ENCODE measurements at regions not wholly inside any gene's neighbourhood (a gene's known extent, or its start where the extent isn't known, plus 50 kb on each side); places are given as distances from the start of the nearest gene placed in this dataset.
A peak's percentile ranks its signal among the peaks of the same experiment; 100 is the strongest.

- H3K27ac ChIP-seq (ENCODE audit: poor library complexity, severe bottlenecking), result no peak overlapping the region
Measured at GRCh38 chr3:99031778-99032177, 130.3 kb upstream of the DCBLD2 start.

GRCh38 chr3:99023590-99024192 lies 122.2 kb upstream of the DCBLD2 start:
- ATAC-seq (ENCODE audit: low read depth) (no peak), DNase-seq (ENCODE audit: low spot score) (no peak)
- Histone ChIP-seq H3K4me1 (ENCODE audit: insufficient read depth, poor library complexity, severe bottlenecking) (no peaks in the 10 kb centered on the region), H3K4me3 (ENCODE audit: severe bottlenecking) (no peak overlapping the region), H3K27ac (ENCODE audit: poor library complexity, severe bottlenecking) (no peak overlapping the region), H3K9me3 (ENCODE audit: severe bottlenecking) (peaks cover 12% of the 10 kb centered on the region), H3K36me3 (ENCODE audit: low read depth) (no peaks in the 10 kb centered on the region), H3K27me3 (ENCODE audit: insufficient read depth, poor library complexity, severe bottlenecking) (no peaks in the 10 kb centered on the region)
- TF ChIP-seq CTCF (IDR thresholded peaks at IDR 0.05; ENCODE audit: poor library complexity, severe bottlenecking), result peak; percentile 89

More at GRCh38 chr3:99031778-99032177, 130.3 kb upstream of the DCBLD2 start:
- Histone ChIP-seq H3K4me3 (ENCODE audit: severe bottlenecking) (no peak overlapping the region), H3K36me3 (ENCODE audit: low read depth) (no peaks in the 10 kb centered on the region), H3K27me3 (ENCODE audit: insufficient read depth, poor library complexity, severe bottlenecking) (no peaks in the 10 kb centered on the region), H3K4me1 (ENCODE audit: insufficient read depth, poor library complexity, severe bottlenecking) (no peaks in the 10 kb centered on the region), H3K9me3 (ENCODE audit: severe bottlenecking) (peaks cover 10% of the 10 kb centered on the region)
- DNase-seq (ENCODE audit: low spot score), result no peak
- TF ChIP-seq CTCF (IDR thresholded peaks at IDR 0.05; ENCODE audit: poor library complexity, severe bottlenecking), result no peak
- ATAC-seq (ENCODE audit: low read depth), result no peak

- Histone ChIP-seq H3K9me3 (ENCODE audit: severe bottlenecking) (no peaks in the 10 kb centered on the region), H3K4me3 (ENCODE audit: severe bottlenecking) (no peak overlapping the region), H3K27me3 (ENCODE audit: insufficient read depth, poor library complexity, severe bottlenecking) (no peaks in the 10 kb centered on the region), H3K4me1 (ENCODE audit: insufficient read depth, poor library complexity, severe bottlenecking) (no peaks in the 10 kb centered on the region), H3K36me3 (ENCODE audit: low read depth) (no peaks in the 10 kb centered on the region), H3K27ac (ENCODE audit: poor library complexity, severe bottlenecking) (no peak overlapping the region)
- no peak for TF ChIP-seq CTCF (IDR thresholded peaks at IDR 0.05; ENCODE audit: poor library complexity, severe bottlenecking)
- ATAC-seq (ENCODE audit: low read depth) (no peak), DNase-seq (ENCODE audit: low spot score) (no peak)
Measured at GRCh38 chr3:99021466-99021865, 120.0 kb upstream of the DCBLD2 start.

GRCh38 chr3:99016452-99016851 lies 115.0 kb upstream of the DCBLD2 start:
- ATAC-seq (ENCODE audit: low read depth), result no peak
- H3K4me1 ChIP-seq (ENCODE audit: insufficient read depth, poor library complexity, severe bottlenecking), result no peaks in the 10 kb centered on the region
- no peak for TF ChIP-seq CTCF (IDR thresholded peaks at IDR 0.05; ENCODE audit: poor library complexity, severe bottlenecking)
- no peaks in the 10 kb centered on the region for H3K36me3 ChIP-seq (ENCODE audit: low read depth)
- DNase-seq (ENCODE audit: low spot score), result no peak
- H3K27ac ChIP-seq (ENCODE audit: poor library complexity, severe bottlenecking), result no peak overlapping the region
- no peak overlapping the region for H3K4me3 ChIP-seq (ENCODE audit: severe bottlenecking)
- H3K9me3 ChIP-seq (ENCODE audit: severe bottlenecking), result no peaks in the 10 kb centered on the region
- H3K27me3 ChIP-seq (ENCODE audit: insufficient read depth, poor library complexity, severe bottlenecking), result no peaks in the 10 kb centered on the region

- no peak overlapping the region for H3K27ac ChIP-seq (ENCODE audit: poor library complexity, severe bottlenecking)
- H3K9me3 ChIP-seq (ENCODE audit: severe bottlenecking), result no peaks in the 10 kb centered on the region
- H3K4me3 ChIP-seq (ENCODE audit: severe bottlenecking), result no peak overlapping the region
- DNase-seq (ENCODE audit: low spot score) (no peak), ATAC-seq (ENCODE audit: low read depth) (no peak)
- H3K36me3 ChIP-seq (ENCODE audit: low read depth), result no peaks in the 10 kb centered on the region
- no peak for TF ChIP-seq CTCF (IDR thresholded peaks at IDR 0.05; ENCODE audit: poor library complexity, severe bottlenecking)
- no peaks in the 10 kb centered on the region for H3K4me1 ChIP-seq (ENCODE audit: insufficient read depth, poor library complexity, severe bottlenecking)
- H3K27me3 ChIP-seq (ENCODE audit: insufficient read depth, poor library complexity, severe bottlenecking), result no peaks in the 10 kb centered on the region
Measured at GRCh38 chr3:99013777-99014315, 112.4 kb upstream of the DCBLD2 start.

Measured in RWPE2 (cell line).